Transverse colon (tissue), 4 donors: ENCODE measurements at regions not wholly inside any gene's neighbourhood (a gene's known extent, or its start where the extent isn't known, plus 50 kb on each side); places are given as distances from the start of the nearest gene placed in this dataset.

Experiments
- DNase-seq: peaks from one replicate; pipeline ENCODE4 v3.0.0-alpha.2; 2019
- H3K27ac ChIP-seq, 4 donors: fragments of 200-600 bp; sonication (generic); 2 replicates each; pipeline ENCODE4 v1.5.1; 2016 to 2018; ENCODE audit warnings: inconsistent platforms in 4 of 4
- H3K27me3 ChIP-seq: fragments of 200-600 bp; sonication (generic); 2 replicates; pipeline ENCODE4 v1.5.1; 2017; ENCODE audit warnings: inconsistent platforms
- H3K36me3 ChIP-seq, 4 donors: fragments of 200-600 bp; sonication (generic); 2 replicates each; pipeline ENCODE4 v1.5.1; 2017 to 2019; ENCODE audit warnings: inconsistent platforms in 4 of 4
- H3K4me1 ChIP-seq, 4 donors: fragments of 200-600 bp; sonication (generic); 2 replicates each; pipeline ENCODE4 v1.5.1; 2017 to 2020; ENCODE audit warnings: inconsistent platforms in 4 of 4
- H3K4me3 ChIP-seq, 4 donors: fragments of 200-600 bp; sonication (generic); 1 replicate in 1 of 4; 2 replicates in 3 of 4; pipeline versions ENCODE4 v1.5.1 to v1.6.1; 2017 to 2019; ENCODE audit warnings: inconsistent platforms in 4 of 4
- H3K9me3 ChIP-seq, 2 donors: fragments of 200-600 bp; sonication (generic); 2 replicates each; pipeline ENCODE4 v1.5.1; 2017 to 2019; ENCODE audit warnings: inconsistent platforms in 2 of 2
- EP300 ChIP-seq: sonication (generic); formaldehyde crosslinking; IDR thresholded peaks from one replicate; pipeline ENCODE4 v1.6.1; 2017; ENCODE audit warnings: antibody characterized with exemption, low read depth
- POLR2A ChIP-seq: fragments of 450-650 bp; IDR thresholded peaks from one replicate; pipeline ENCODE4 v1.6.1; 2016; ENCODE audit warnings: antibody characterized with exemption, mild to moderate bottlenecking, moderate library complexity
- POLR2AphosphoS5 ChIP-seq, 3 donors: sonication (generic); formaldehyde crosslinking; IDR thresholded peaks; one replicate each; pipeline ENCODE4 v1.6.1; 2016; ENCODE audit warnings: antibody characterized with exemption in 3 of 3
- WGBS, 2 donors: methylation state at CpG; one replicate each; pipeline ENCODE4 v1.1.5; 2018; ENCODE audit warnings: low coverage in 1 of 2; 5-methylcytosine and 5-hydroxymethylcytosine counted together
- in situ Hi-C, 4 donors: fragments of 200-750 bp; cut with MboI; loops; one replicate each; pipeline versions ENCODE4 v1.15.0 to v1.15.1; 2017; ENCODE audit warnings: low sequenced_read_pairs in 3 of 4, low pct_ligation_motif_present in 1 of 4, low pct_unique_long_range_greater_than_20kb in 1 of 4
- intact Hi-C: fragments of 100-400 bp; cut with DNase I; formaldehyde crosslinking; loops from one replicate; pipeline ENCODE4 v1.15.1; 2023; ENCODE audit warnings: low total_unique reads
- TF ChIP-seq, protein P1 (sequence below), 5 experiments: fragments of 200-600 bp in 3 of 5; fragments of 450-650 bp in 2 of 5; sonication (generic) in 3 of 5; IDR thresholded peaks; 1 replicate in 2 of 5; 2 replicates in 3 of 5; pipeline ENCODE4 v1.5.1; 2016 to 2017; ENCODE audit warnings: antibody characterized with exemption in 5 of 5, inconsistent platforms in 3 of 5, mild to moderate bottlenecking in 2 of 5, moderate library complexity in 1 of 5

DNA sequence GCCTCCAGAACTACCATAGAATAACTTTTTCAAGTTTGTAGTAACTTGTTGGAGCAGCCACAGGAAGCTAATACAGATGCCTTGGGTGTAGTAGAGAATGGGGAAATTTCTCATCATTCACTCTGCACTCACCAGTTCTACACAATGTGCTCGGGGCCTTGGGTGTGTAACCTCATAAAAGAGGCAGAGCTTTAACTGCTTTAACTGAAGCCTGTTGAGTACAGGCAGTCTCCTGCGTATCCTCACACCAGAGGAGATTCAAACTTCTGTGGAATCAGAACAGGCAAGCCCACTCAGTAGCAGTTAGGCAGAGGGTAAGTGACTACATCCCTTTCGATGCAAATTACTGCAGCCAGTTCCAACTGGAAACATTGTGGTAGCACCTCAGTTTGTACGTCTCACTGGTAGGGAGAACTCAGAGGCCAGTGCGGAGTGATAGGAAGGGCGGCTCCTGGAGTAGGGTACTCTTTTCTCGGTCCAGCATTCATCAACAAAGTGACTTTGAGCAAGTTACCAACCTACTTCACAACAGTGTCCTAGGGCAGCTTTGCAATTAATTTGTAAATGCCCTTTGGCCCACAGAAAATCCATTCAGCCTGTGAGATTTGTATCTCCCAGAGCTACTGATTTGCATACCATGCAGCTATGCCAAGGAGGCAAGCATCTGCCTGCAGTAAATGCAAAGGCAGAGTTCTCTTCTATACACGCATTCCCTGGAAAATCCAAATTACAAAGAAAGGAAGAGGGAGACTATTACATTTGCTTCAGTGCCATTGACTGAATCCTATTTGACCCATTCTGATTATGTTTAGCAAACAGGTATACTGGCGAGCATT, 904.3 kb downstream of the DIAPH3 start:
- Histone ChIP-seq H3K9me3 (no peaks in the 10 kb centered on the region), H3K4me1 (no peaks in the 10 kb centered on the region), H3K27me3 (no peaks in the 10 kb centered on the region), H3K36me3 (no peaks in the 10 kb centered on the region), H3K27ac (no peak overlapping the region), H3K4me3 (no peak overlapping the region)
- 61 to 81% methylated on average over 6 to 8 of the region's 9 CpGs for WGBS, 2 donors
- in situ Hi-C loops (no loop called here), intact Hi-C loops (no loop called here)
- TF ChIP-seq POLR2AphosphoS5 (IDR thresholded peaks at IDR 0.05) (no peak), EP300 (no peak), POLR2A (no peak)
- TF ChIP-seq, protein P1, sequence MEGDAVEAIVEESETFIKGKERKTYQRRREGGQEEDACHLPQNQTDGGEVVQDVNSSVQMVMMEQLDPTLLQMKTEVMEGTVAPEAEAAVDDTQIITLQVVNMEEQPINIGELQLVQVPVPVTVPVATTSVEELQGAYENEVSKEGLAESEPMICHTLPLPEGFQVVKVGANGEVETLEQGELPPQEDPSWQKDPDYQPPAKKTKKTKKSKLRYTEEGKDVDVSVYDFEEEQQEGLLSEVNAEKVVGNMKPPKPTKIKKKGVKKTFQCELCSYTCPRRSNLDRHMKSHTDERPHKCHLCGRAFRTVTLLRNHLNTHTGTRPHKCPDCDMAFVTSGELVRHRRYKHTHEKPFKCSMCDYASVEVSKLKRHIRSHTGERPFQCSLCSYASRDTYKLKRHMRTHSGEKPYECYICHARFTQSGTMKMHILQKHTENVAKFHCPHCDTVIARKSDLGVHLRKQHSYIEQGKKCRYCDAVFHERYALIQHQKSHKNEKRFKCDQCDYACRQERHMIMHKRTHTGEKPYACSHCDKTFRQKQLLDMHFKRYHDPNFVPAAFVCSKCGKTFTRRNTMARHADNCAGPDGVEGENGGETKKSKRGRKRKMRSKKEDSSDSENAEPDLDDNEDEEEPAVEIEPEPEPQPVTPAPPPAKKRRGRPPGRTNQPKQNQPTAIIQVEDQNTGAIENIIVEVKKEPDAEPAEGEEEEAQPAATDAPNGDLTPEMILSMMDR (IDR thresholded peaks at IDR 0.05), result no peak
- no peak for DNase-seq

DNA sequence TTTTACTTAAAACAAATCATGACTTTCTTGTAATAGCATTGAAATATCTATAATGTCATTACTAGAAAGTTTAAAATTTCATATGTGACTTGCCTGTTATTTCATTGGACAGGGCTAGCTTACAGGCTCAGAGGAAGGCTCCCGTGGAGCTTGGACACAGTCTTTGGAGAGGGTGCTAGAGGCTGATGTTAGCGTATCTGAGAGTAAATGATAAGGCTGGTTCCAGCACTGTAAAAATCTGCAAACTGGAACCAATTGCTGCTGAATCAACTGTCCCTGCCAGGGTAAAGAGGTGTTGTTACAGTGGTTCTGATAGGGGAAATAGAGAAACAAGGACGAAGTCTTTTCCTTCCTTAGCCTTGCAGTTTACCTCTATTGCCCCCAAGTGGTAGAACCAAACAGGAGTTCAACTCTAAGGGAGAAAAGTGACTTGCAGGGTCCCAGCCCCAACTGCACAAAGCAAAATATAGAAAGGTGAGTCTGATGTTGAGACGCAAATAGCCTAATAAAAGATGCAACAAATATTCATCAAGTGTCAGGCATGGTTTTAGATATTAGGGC, 901.7 kb downstream of the DIAPH3 start:
- H3K9me3 ChIP-seq, result no peaks in the 10 kb centered on the region
- TF ChIP-seq POLR2AphosphoS5 (IDR thresholded peaks at IDR 0.05) (no peak), POLR2A (no peak), EP300 (no peak)
- TF ChIP-seq, protein P1 (IDR thresholded peaks at IDR 0.05), result no peak
- 66 to 76% methylated on average over 3 to 4 of the region's 4 CpGs for WGBS, 2 donors
- in situ Hi-C loops (no loop called here), intact Hi-C loops (no loop called here)
- H3K4me3 ChIP-seq, result no peak overlapping the region
- H3K36me3 ChIP-seq, result no peaks in the 10 kb centered on the region
- DNase-seq, result no peak
- no peaks in the 10 kb centered on the region for H3K27me3 ChIP-seq
- no peak overlapping the region for H3K27ac ChIP-seq
- no peaks in the 10 kb centered on the region for H3K4me1 ChIP-seq

DNA sequence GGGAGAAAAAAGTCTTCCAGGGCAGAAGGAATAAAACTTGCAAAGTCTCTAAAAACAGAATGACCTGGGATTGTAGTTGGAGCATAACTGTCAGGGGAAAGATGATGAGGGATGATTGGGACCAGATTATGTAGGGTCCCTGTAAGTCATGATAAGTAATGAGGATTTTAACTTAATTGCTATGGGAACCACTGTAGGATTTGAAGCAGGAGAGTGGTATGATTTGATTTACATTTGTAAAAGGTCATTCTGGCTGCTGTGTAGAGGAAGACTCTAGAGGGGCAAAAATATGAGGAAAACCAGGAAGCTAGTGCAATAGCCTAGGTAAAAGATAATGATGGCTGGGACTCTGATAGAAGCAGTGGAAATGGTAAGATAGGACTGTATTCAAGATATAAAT, 900.2 kb downstream of the DIAPH3 start:
- H3K27me3 ChIP-seq, result no peaks in the 10 kb centered on the region
- in situ Hi-C loops (no loop called here), intact Hi-C loops (no loop called here)
- no peaks in the 10 kb centered on the region for H3K4me1 ChIP-seq
- H3K27ac ChIP-seq, result no peak overlapping the region
- H3K9me3 ChIP-seq, result no peaks in the 10 kb centered on the region
- no peak for DNase-seq
- no peak overlapping the region for H3K4me3 ChIP-seq
- H3K36me3 ChIP-seq, result no peaks in the 10 kb centered on the region
- TF ChIP-seq POLR2A, result no peak
- TF ChIP-seq, protein P1 (IDR thresholded peaks at IDR 0.05), result no peak
- TF ChIP-seq EP300, result no peak
- no peak for TF ChIP-seq POLR2AphosphoS5 (IDR thresholded peaks at IDR 0.05)

DNA sequence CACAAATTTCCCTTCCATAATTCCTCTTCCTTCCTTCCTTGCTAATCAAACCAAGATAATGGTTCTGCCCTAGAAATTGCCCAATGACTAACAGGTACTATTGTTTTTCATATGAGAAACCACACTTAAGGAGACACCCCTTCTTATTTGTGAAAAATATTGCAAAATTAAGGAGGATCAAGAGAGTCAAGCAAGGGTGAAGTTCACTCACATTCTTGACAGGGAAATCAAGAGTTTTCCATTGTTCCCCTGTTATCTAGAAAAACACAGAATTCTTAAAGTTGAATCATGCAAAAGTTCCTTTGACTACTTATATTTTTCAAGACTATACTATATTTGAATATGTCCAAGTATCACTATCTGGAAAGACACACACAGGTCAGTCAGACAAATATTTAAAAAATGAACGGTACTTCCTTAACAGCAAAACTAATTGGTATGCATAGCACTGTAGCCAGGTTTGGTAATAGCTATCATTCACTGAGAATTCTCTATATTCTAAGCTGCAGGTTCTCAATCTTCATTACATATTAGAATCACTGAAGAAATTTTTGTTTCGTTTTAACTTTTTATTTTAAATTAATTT, 897.2 kb downstream of the DIAPH3 start:
- 63% methylated on average over 2 of the region's 2 CpGs for WGBS, 2 donors
- TF ChIP-seq POLR2A (no peak), POLR2AphosphoS5 (IDR thresholded peaks at IDR 0.05) (no peak), EP300 (no peak)
- TF ChIP-seq, protein P1 (IDR thresholded peaks at IDR 0.05), result no peak
- Histone ChIP-seq H3K27me3 (no peaks in the 10 kb centered on the region), H3K36me3 (no peaks in the 10 kb centered on the region), H3K4me3 (no peak overlapping the region), H3K4me1 (no peaks in the 10 kb centered on the region), H3K9me3 (no peaks in the 10 kb centered on the region), H3K27ac (no peak overlapping the region)
- in situ Hi-C loops (no loop called here), intact Hi-C loops (no loop called here)
- DNase-seq, result no peak
